ENCODE measurements at regions not wholly inside any gene's neighbourhood (a gene's known extent, or its start where the extent isn't known, plus 50 kb on each side); places are given as distances from the start of the nearest gene placed in this dataset.

- DNase-seq (no peak), ATAC-seq (replicated peaks) (no peak)
- Mint-ChIP-seq H3K4me1 (ENCODE audit: low read depth in 2 of 2) (no peaks in the 10 kb centered on the region), H3K36me3 (ENCODE audit: insufficient read depth) (no peaks in the 10 kb centered on the region), H3K27me3 (no peaks in the 10 kb centered on the region), H3K4me3 (no peak overlapping the region), H3K9me3 (peaks cover 0 to 2% of the 10 kb centered on the region in 2 donors), H3K27ac (no peak overlapping the region)
These were observed 68.7 kb upstream of the ARX start for GRCh38 chrX:25084446-25084845.

- Mint-ChIP-seq H3K4me3 (no peak overlapping the region), H3K27me3 (no peaks in the 10 kb centered on the region), H3K36me3 (ENCODE audit: insufficient read depth) (no peaks in the 10 kb centered on the region), H3K4me1 (ENCODE audit: low read depth in 2 of 2) (no peaks in the 10 kb centered on the region), H3K9me3 (no peaks in the 10 kb centered on the region), H3K27ac (no peak overlapping the region)
- DNase-seq (no peak), ATAC-seq (replicated peaks) (no peak)
These were observed 67.9 kb upstream of the ARX start for GRCh38 chrX:25083661-25084060.

GRCh38 chrX:25079020-25079419, 63.3 kb upstream of the ARX start:
- H3K9me3 Mint-ChIP-seq: no peaks in the 10 kb centered on the region
- no peak overlapping the region for H3K4me3 Mint-ChIP-seq
- no peaks in the 10 kb centered on the region for H3K36me3 Mint-ChIP-seq (ENCODE audit: insufficient read depth)
- no peak overlapping the region for H3K27ac Mint-ChIP-seq
- no peaks in the 10 kb centered on the region for H3K4me1 Mint-ChIP-seq (ENCODE audit: low read depth in 2 of 2)
- DNase-seq (no peak), ATAC-seq (replicated peaks) (no peak)
- peaks cover 0 to 14% of the 10 kb centered on the region in 2 donors for H3K27me3 Mint-ChIP-seq

- Mint-ChIP-seq H3K27ac (no peak overlapping the region), H3K36me3 (ENCODE audit: insufficient read depth) (no peaks in the 10 kb centered on the region), H3K4me1 (ENCODE audit: low read depth in 2 of 2) (no peaks in the 10 kb centered on the region), H3K27me3 (peaks cover 0 to 14% of the 10 kb centered on the region in 2 donors), H3K9me3 (no peaks in the 10 kb centered on the region), H3K4me3 (no peak overlapping the region)
- DNase-seq (no peak), ATAC-seq (replicated peaks) (no peak)
These were observed 61.3 kb upstream of the ARX start for GRCh38 chrX:25076941-25077500.

GRCh38 chrX:25072247-25072646, 56.5 kb upstream of the ARX start:
- no peak for DNase-seq
- no peak overlapping the region for H3K4me3 Mint-ChIP-seq
- H3K9me3 Mint-ChIP-seq: no peaks in the 10 kb centered on the region
- no peaks in the 10 kb centered on the region for H3K36me3 Mint-ChIP-seq (ENCODE audit: insufficient read depth)
- H3K27ac Mint-ChIP-seq: no peak overlapping the region
- ATAC-seq (replicated peaks): no peak
- peaks cover 0 to 8% of the 10 kb centered on the region in 2 donors for H3K27me3 Mint-ChIP-seq
- H3K4me1 Mint-ChIP-seq (ENCODE audit: low read depth in 2 of 2): peaks cover 1 to 10% of the 10 kb centered on the region in 2 donors

- no peaks in the 10 kb centered on the region for H3K9me3 Mint-ChIP-seq
- peak overlapping the region in 1 of 2 donors; percentile 76 for H3K27ac Mint-ChIP-seq
- peaks cover 1 to 10% of the 10 kb centered on the region in 2 donors for H3K4me1 Mint-ChIP-seq (ENCODE audit: low read depth in 2 of 2)
- ATAC-seq (replicated peaks): no peak
- H3K36me3 Mint-ChIP-seq (ENCODE audit: insufficient read depth): no peaks in the 10 kb centered on the region
- H3K4me3 Mint-ChIP-seq: no peak overlapping the region
- H3K27me3 Mint-ChIP-seq: no peaks in the 10 kb centered on the region
- DNase-seq: no peak
These were observed 54.3 kb upstream of the ARX start for GRCh38 chrX:25070038-25070437.

GRCh38 chrX:25069209-25069608, 53.4 kb upstream of the ARX start:
- Mint-ChIP-seq H3K4me1 (ENCODE audit: low read depth in 2 of 2) (peaks cover 1 to 10% of the 10 kb centered on the region in 2 donors), H3K27me3 (no peaks in the 10 kb centered on the region), H3K36me3 (ENCODE audit: insufficient read depth) (no peaks in the 10 kb centered on the region), H3K27ac (peak overlapping the region in 1 of 2 donors; percentile 76), H3K4me3 (no peak overlapping the region), H3K9me3 (no peaks in the 10 kb centered on the region)
- DNase-seq (no peak), ATAC-seq (replicated peaks) (no peak)

GRCh38 chrX:25068340-25068739, 52.6 kb upstream of the ARX start:
- Mint-ChIP-seq H3K27ac (peak overlapping the region; percentile 71 to 83), H3K4me1 (ENCODE audit: low read depth in 2 of 2) (peaks cover 1 to 10% of the 10 kb centered on the region in 2 donors), H3K9me3 (no peaks in the 10 kb centered on the region), H3K4me3 (peak overlapping the region; percentile 55 to 72), H3K27me3 (no peaks in the 10 kb centered on the region), H3K36me3 (ENCODE audit: insufficient read depth) (no peaks in the 10 kb centered on the region)
- ATAC-seq (replicated peaks) (peak; percentile 19), DNase-seq (no peak)

GRCh38 chrX:25067271-25068172, 51.8 kb upstream of the ARX start:
- ATAC-seq (replicated peaks): peak; percentile 40
- peak overlapping the region; percentile 71 to 83 for H3K27ac Mint-ChIP-seq
- no peaks in the 10 kb centered on the region for H3K27me3 Mint-ChIP-seq
- no peak for DNase-seq
- H3K9me3 Mint-ChIP-seq: no peaks in the 10 kb centered on the region
- peak overlapping the region; percentile 55 to 72 for H3K4me3 Mint-ChIP-seq
- no peaks in the 10 kb centered on the region for H3K36me3 Mint-ChIP-seq (ENCODE audit: insufficient read depth)
- H3K4me1 Mint-ChIP-seq (ENCODE audit: low read depth in 2 of 2): peaks cover 1 to 10% of the 10 kb centered on the region in 2 donors

- ATAC-seq (replicated peaks) (no peak), DNase-seq (no peak)
- Mint-ChIP-seq H3K9me3 (no peaks in the 10 kb centered on the region), H3K27ac (no peak overlapping the region), H3K27me3 (no peaks in the 10 kb centered on the region), H3K36me3 (ENCODE audit: insufficient read depth) (no peaks in the 10 kb centered on the region), H3K4me1 (ENCODE audit: low read depth in 2 of 2) (peaks cover 1 to 10% of the 10 kb centered on the region in 2 donors), H3K4me3 (no peak overlapping the region)
These were observed 50.4 kb upstream of the ARX start for GRCh38 chrX:25066131-25066530.
